NT2/D1 (cell line): ENCODE measurements at regions not wholly inside any gene's neighbourhood (a gene's known extent, or its start where the extent isn't known, plus 50 kb on each side); places are given as distances from the start of the nearest gene placed in this dataset.
"Not testable (repeated sequence)": the region's sequence is repeated elsewhere in the genome, so short reads cannot be mapped to it uniquely, and the experiment has no call there.

Source experiments
- DNase-seq: peaks from one replicate; pipeline ENCODE4 v3.0.0-alpha.2; 2011; ENCODE audit warnings: low read depth, low spot score
- H3K27me3 ChIP-seq: 2 replicates; pipeline ENCODE4 v1.6.0; 2011; ENCODE audit warnings: mild to moderate bottlenecking; ENCODE audit not compliant: insufficient read length, insufficient read depth
- H3K36me3 ChIP-seq: 2 replicates; pipeline ENCODE4 v1.6.1; 2011; ENCODE audit warnings: mild to moderate bottlenecking, low read length, mixed read lengths; ENCODE audit not compliant: insufficient read depth, insufficient read length
- H3K4me1 ChIP-seq: 2 replicates; pipeline ENCODE4 v1.5.1; 2011; ENCODE audit not compliant: insufficient read depth, insufficient read length
- H3K4me3 ChIP-seq: 2 replicates; pipeline ENCODE4 v1.5.1; 2011; ENCODE audit warnings: low read depth; ENCODE audit not compliant: insufficient read length
- H3K9ac ChIP-seq: 2 replicates; pipeline ENCODE4 v1.6.0; 2011; ENCODE audit warnings: low read depth; ENCODE audit not compliant: insufficient read length
- H3K9me3 ChIP-seq: 2 replicates; pipeline ENCODE4 v1.5.1; 2011; ENCODE audit warnings: mild to moderate bottlenecking, low read length; ENCODE audit not compliant: insufficient read depth
- SUZ12 ChIP-seq: IDR thresholded peaks from 2 replicates; pipeline ENCODE4 v1.6.1; 2011; ENCODE audit not compliant: insufficient read length, insufficient read depth; ENCODE audit errors: extremely low read depth
- YY1 ChIP-seq: IDR thresholded peaks from 2 replicates; pipeline ENCODE4 v1.6.1; 2011; ENCODE audit not compliant: insufficient read length, insufficient read depth
- ZNF274 ChIP-seq: IDR thresholded peaks from 2 replicates; pipeline ENCODE4 v1.6.1; 2011; ENCODE audit warnings: mild to moderate bottlenecking, low read depth, low read length

DNA sequence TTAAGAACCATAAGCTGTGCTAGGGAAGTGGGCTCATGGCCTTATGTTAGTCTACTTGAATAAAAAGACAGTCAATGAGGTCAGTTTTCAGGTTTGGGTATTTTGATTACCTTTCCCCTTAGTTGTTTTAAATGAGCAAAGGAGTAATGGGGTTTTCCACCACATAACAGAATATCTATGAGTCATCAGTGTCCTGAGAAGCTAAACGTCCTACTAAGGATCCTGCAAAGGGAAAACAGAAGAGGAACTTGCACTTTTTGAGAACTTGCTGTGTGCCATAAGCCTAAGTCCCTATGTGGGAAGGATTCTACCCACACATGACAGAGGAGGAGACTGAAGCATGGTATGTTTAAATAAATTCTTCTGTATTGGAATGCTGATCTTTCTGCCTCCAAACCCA lies 292.8 kb upstream of the TMC3 start:
- TF ChIP-seq YY1 (no peak), ZNF274 (no peak), SUZ12 (no peak)
- Histone ChIP-seq H3K27me3 (no peaks in the 10 kb centered on the region), H3K9me3 (no peaks in the 10 kb centered on the region), H3K4me1 (no peaks in the 10 kb centered on the region), H3K36me3 (no peaks in the 10 kb centered on the region), H3K9ac (no peak overlapping the region), H3K4me3 (no peak overlapping the region)
- DNase-seq: no peak

DNA sequence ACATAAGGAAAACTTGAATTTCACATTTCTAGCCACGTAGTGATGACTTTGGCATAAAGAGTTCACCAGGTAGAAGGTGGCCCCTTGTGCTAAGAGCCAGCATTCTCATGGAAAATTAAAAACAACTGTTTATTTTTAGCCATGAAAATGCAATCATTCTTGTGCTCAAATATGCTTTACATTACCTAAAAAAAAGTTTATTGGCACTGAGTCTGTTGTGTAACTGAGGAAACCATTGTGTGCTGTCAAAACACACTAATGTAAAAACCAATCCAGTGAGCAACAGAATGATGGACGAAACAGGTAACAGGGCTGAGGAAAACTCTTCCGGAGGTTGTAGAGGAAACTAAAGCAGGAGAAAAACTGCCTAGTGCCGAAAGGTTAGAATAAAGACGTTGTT lies 287.0 kb upstream of the TMC3 start:
- peaks cover 8% of the 10 kb centered on the region for H3K9me3 ChIP-seq
- no peaks in the 10 kb centered on the region for H3K36me3 ChIP-seq
- no peaks in the 10 kb centered on the region for H3K4me1 ChIP-seq
- H3K4me3 ChIP-seq: no peak overlapping the region
- H3K9ac ChIP-seq: no peak overlapping the region
- DNase-seq: no peak
- H3K27me3 ChIP-seq: no peaks in the 10 kb centered on the region
- TF ChIP-seq YY1: no peak
- TF ChIP-seq SUZ12: no peak
- no peak for TF ChIP-seq ZNF274

DNA sequence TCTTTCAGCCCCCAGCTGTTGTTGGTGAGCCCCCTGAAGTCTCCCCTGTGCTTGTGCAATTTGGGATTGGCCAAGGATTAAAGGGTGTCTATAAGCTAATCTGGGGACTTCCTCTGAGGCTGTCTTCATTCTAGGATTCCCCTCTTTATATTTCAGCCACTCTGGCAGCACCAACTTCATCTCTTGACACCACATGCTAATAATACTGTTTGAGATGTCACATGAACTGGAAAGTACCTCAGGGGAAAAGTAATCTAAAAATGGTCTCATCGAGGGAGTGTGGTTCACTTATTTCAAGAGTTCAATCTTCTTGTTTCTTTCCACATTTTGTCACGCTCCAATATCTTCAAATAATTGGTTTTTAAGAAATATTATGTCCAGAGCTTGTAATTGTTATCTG lies 279.2 kb upstream of the TMC3 start:
- no peak for TF ChIP-seq ZNF274
- TF ChIP-seq YY1: no peak
- TF ChIP-seq SUZ12: no peak
- H3K27me3 ChIP-seq: no peaks in the 10 kb centered on the region
- no peak overlapping the region for H3K4me3 ChIP-seq
- DNase-seq: no peak
- H3K9ac ChIP-seq: no peak overlapping the region
- H3K9me3 ChIP-seq: peaks cover 46% of the 10 kb centered on the region
- H3K36me3 ChIP-seq: no peaks in the 10 kb centered on the region
- H3K4me1 ChIP-seq: no peaks in the 10 kb centered on the region

DNA sequence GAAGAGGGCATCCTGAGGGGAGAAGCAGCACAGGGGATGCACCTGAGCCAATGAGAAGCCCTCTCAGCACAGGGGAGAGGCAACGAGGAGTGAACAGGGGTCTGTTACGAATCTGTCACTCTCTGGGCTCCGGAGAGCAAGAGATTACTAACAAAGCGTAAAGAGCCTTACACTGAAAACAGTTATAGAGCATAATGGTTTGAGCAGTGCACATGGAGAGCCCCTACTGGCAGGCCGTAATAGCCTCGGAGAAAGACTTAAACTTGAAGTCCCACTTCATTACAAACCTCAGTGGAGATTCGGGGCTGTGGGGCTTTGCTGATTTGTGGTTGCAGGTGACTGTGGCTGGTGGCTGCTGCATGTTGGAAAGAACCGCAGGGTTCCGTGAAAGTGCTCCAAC lies 271.5 kb upstream of the TMC3 start:
- no peak for TF ChIP-seq SUZ12
- TF ChIP-seq YY1: no peak
- TF ChIP-seq ZNF274: no peak
- Histone ChIP-seq H3K9ac (no peak overlapping the region), H3K9me3 (no peaks in the 10 kb centered on the region), H3K36me3 (no peaks in the 10 kb centered on the region), H3K27me3 (no peaks in the 10 kb centered on the region), H3K4me3 (no peak overlapping the region), H3K4me1 (no peaks in the 10 kb centered on the region)
- DNase-seq: no peak

DNA sequence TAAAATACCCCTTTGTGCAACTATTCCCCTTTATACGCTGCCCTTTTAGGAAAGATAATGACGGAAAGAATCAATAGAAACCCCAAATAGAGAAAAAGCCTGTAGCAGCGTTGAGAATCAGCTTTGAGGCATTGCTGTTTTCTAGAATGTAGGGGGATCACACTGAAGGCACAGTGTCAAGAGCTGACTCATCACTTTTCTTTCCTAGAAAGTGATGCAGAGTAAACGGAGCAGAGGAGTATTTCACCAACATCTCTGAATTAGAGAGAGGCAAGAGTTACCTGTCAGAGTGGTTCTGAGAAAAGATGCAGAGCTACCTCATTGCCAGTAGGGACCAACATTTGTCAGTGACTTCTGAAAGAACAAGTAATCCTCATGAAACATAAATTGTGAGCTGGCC lies 269.8 kb upstream of the TMC3 start:
- no peaks in the 10 kb centered on the region for H3K9me3 ChIP-seq
- H3K4me3 ChIP-seq: no peak overlapping the region
- DNase-seq: no peak
- no peak overlapping the region for H3K9ac ChIP-seq
- no peak for TF ChIP-seq SUZ12
- H3K4me1 ChIP-seq: no peaks in the 10 kb centered on the region
- no peaks in the 10 kb centered on the region for H3K36me3 ChIP-seq
- H3K27me3 ChIP-seq: no peaks in the 10 kb centered on the region

DNA sequence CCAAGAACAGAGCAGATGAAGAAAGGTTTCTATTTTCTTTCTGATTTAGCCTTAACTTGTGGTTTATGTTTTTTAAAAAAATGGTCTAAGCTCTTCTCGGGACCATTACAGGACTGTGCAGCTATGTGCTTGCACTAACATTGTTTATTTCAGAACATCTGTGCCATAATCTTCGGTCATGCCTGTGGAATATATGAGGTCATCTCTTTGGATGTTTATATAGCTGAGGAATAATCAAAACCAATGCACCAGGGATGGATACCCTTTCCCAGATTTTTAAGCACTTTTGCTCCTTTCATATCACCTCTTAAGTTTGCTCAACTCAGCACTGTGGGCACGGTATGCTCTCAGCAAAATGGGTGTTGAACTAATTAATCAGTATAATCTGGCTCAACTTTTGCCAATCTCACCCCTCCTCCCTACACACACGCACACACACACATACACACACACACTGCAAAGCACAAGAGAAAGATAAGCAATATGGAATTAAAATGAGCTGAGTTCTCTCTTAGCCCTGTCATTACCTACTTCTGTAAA lies 268.5 kb upstream of the TMC3 start:
- TF ChIP-seq YY1 (no peak), SUZ12 (no peak), ZNF274 (no peak)
- DNase-seq: no peak
- H3K4me3 ChIP-seq: no peak overlapping the region

DNA sequence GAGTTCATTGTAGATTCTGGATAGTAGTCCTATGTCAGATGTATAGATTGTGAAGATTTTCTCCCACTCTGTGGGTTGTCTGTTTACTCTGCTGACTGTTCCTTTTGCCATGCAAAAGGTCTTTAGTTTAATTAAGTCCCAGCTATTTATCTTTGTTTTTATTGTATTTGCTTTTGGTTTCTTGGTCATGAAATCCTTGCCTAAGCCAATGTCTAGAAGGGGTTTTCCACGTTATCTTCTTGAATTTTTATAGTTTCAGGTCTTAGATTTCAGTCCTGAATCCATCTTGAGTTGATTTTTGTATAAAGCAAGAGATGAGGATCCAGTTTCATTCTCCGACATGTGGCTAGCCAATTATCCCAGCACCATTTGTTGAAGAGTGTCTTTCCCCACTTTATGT lies 262.1 kb upstream of the TMC3 start:
- not testable (repeated sequence) for H3K36me3 ChIP-seq, H3K4me1 ChIP-seq, H3K27me3 ChIP-seq, H3K4me3 ChIP-seq, H3K9ac ChIP-seq, H3K9me3 ChIP-seq, DNase-seq

More for the DNA sequence above, 268.5 kb upstream of the TMC3 start:
- H3K9me3 ChIP-seq: no peaks in the 10 kb centered on the region
- H3K9ac ChIP-seq: no peak overlapping the region
- H3K36me3 ChIP-seq: no peaks in the 10 kb centered on the region
- no peaks in the 10 kb centered on the region for H3K4me1 ChIP-seq
- H3K27me3 ChIP-seq: no peaks in the 10 kb centered on the region

DNA sequence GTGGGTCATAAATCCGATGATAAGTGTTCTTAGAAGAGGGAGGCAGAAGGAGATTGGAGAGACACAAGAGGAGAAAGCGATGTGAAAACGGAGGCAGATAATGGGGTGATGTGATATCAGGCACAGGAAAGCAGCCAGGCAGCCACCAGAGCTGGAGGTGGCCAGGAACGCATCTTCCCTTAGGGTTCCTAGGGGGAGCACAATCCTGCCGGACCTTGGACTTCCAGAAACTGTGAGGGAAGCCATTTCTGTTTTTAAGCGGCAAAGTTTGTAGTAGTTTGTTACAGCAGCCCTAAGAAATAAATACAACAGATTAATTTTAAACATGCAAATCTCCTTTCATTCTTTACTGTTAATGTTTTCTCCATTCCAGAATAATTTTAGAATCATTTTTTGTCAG lies 259.9 kb upstream of the TMC3 start:
- Histone ChIP-seq H3K9me3 (no peaks in the 10 kb centered on the region), H3K36me3 (no peaks in the 10 kb centered on the region), H3K9ac (no peak overlapping the region), H3K27me3 (no peaks in the 10 kb centered on the region), H3K4me1 (no peaks in the 10 kb centered on the region), H3K4me3 (no peak overlapping the region)
- TF ChIP-seq SUZ12 (no peak), ZNF274 (no peak), YY1 (no peak)
- DNase-seq: peak; percentile 5
